PC-3 (cell line): ENCODE measurements at regions not wholly inside any gene's neighbourhood (a gene's known extent, or its start where the extent isn't known, plus 50 kb on each side); places are given as distances from the start of the nearest gene placed in this dataset.

Experiments used
- ATAC-seq: fragments of 200-7000 bp; cut with Tn5 transposase; 2 replicates; pipeline ENCODE4 v1.9.1; 2020; ENCODE audit warnings: mild to moderate bottlenecking, moderate library complexity
- BruUV-seq: library from RNA; stranded (reverse); fragments of 400-500 nt; replicated peaks from 2 replicates; lab custom pipeline; 2021; lab: Mats Ljungman, UMichigan
- CTCF ChIA-PET: fragments of 300-600 bp; sonication (Branson Sonifier 250); formaldehyde crosslinking; loops from one replicate; lab custom pipeline; 2022; ENCODE audit warnings: antibody characterized with exemption; lab: Charles Lee
- POLR2A ChIA-PET: fragments of 300-600 bp; sonication (Branson Sonifier 250); formaldehyde crosslinking; loops from one replicate; lab custom pipeline; 2022; ENCODE audit warnings: antibody characterized with exemption; ENCODE audit not compliant: unreplicated experiment; lab: Charles Lee
- DNase-seq: peaks from one replicate; pipeline ENCODE4 v3.0.0-alpha.2; 2015
- H2AFZ ChIP-seq: fragments of 300-600 bp; sonication (generic); 2 replicates; pipeline ENCODE4 v1.6.0; 2016; ENCODE audit warnings: antibody characterized with exemption, low read length
- H3F3A ChIP-seq: fragments of 300-600 bp; sonication (generic); one replicate; pipeline ENCODE4 v1.6.0; 2017; ENCODE audit warnings: antibody characterized with exemption, low read length, control low read depth, mild to moderate bottlenecking; ENCODE audit not compliant: unreplicated experiment
- H3K27ac ChIP-seq: fragments of 300-600 bp; sonication (generic); 2 replicates; pipeline ENCODE4 v1.5.1; 2016; ENCODE audit warnings: mild to moderate bottlenecking, low read length
- H3K27me3 ChIP-seq: fragments of 300-600 bp; sonication (generic); 2 replicates; pipeline ENCODE4 v1.6.1; 2016; ENCODE audit warnings: low read length, mixed read lengths
- H3K36me3 ChIP-seq: fragments of 300-600 bp; sonication (generic); 2 replicates; pipeline ENCODE4 v1.6.1; 2016; ENCODE audit warnings: low read depth, mixed run types, low read length, mixed read lengths
- H3K4me1 ChIP-seq: fragments of 300-600 bp; sonication (generic); 2 replicates; pipeline ENCODE4 v1.5.1; 2016; ENCODE audit warnings: low read length; ENCODE audit not compliant: insufficient read depth
- H3K4me2 ChIP-seq: fragments of 300-600 bp; sonication (generic); 2 replicates; pipeline ENCODE4 v1.6.0; 2016; ENCODE audit warnings: low read length
- H3K4me3 ChIP-seq: fragments of 300-600 bp; sonication (generic); 2 replicates; pipeline ENCODE4 v1.5.1; 2016; ENCODE audit warnings: mild to moderate bottlenecking, low read length, mixed read lengths
- H3K79me2 ChIP-seq: fragments of 300-600 bp; sonication (generic); 2 replicates; pipeline ENCODE4 v1.6.1; 2017; ENCODE audit warnings: low read length, mixed read lengths
- H3K9ac ChIP-seq: fragments of 300-600 bp; sonication (generic); 2 replicates; pipeline ENCODE4 v1.6.0; 2016; ENCODE audit warnings: mild to moderate bottlenecking, low read length
- H3K9me2 ChIP-seq: fragments of 300-600 bp; sonication (generic); replicated peaks from 2 replicates; pipeline ENCODE4 v1.6.1; 2016; ENCODE audit warnings: mixed run types, low read length, mixed read lengths
- H3K9me3 ChIP-seq: fragments of 300-600 bp; sonication (generic); 2 replicates; pipeline ENCODE4 v1.6.1; 2016; ENCODE audit warnings: low read length, mixed read lengths
- H4K20me1 ChIP-seq: fragments of 300-600 bp; sonication (generic); 2 replicates; pipeline ENCODE4 v1.6.1; 2016; ENCODE audit warnings: low read length, mixed read lengths
- CTCF ChIP-seq: fragments of 300-600 bp; sonication (generic); conservative IDR thresholded peaks from 2 replicates; pipeline ENCODE4 v1.5.1; 2017; ENCODE audit warnings: antibody characterized with exemption, low read depth, mild to moderate bottlenecking, low read length
- EZH2 ChIP-seq: fragments of 300-600 bp; sonication (generic); IDR thresholded peaks from one replicate; pipeline ENCODE4 v1.6.1; 2017; ENCODE audit warnings: antibody characterized with exemption, mild to moderate bottlenecking, low read length; ENCODE audit not compliant: unreplicated experiment
- EZH2phosphoT487 ChIP-seq: fragments of 300-600 bp; sonication (generic); IDR thresholded peaks from 2 replicates; pipeline ENCODE4 v1.6.1; 2018; ENCODE audit warnings: mild to moderate bottlenecking, antibody characterized with exemption, low read length, borderline replicate concordance
- intact Hi-C: fragments of 100-400 bp; cut with micrococcal nuclease; formaldehyde crosslinking; loops from 2 replicates; pipeline ENCODE4 v1.9.0; 2023

- ATAC-seq: no peak
- intact Hi-C loops: no loop called here
- H4K20me1 ChIP-seq: no peaks in the 10 kb centered on the region
- no TSS peak for BruUV-seq
- H3K9me3 ChIP-seq: no peaks in the 10 kb centered on the region
- ChIA-PET CTCF (no interaction called here), POLR2A (no interaction called here)
- TF ChIP-seq CTCF (no peak), EZH2 (no peak), EZH2phosphoT487 (no peak)
- no peak for DNase-seq
- H3K9me2 ChIP-seq: no peaks in the 10 kb centered on the region
- H3K4me1 ChIP-seq: no peaks in the 10 kb centered on the region
- no peaks in the 10 kb centered on the region for H3K79me2 ChIP-seq
- H2AFZ ChIP-seq: no peak overlapping the region
- no peak overlapping the region for H3K27ac ChIP-seq
- H3K9ac ChIP-seq: no peak overlapping the region
- H3K4me2 ChIP-seq: no peak overlapping the region
- H3K4me3 ChIP-seq: no peak overlapping the region
- H3K27me3 ChIP-seq: 0 out of 2 replicates have a peak, but pooled peaks cover 4% of the 10 kb centered on the region
- H3K36me3 ChIP-seq: no peaks in the 10 kb centered on the region
- no peaks in the 10 kb centered on the region for H3F3A ChIP-seq
These were observed 521.2 kb upstream of the GOLIM4 start for GRCh38 chr3:168616915-168617314.

- no peak overlapping the region for H2AFZ ChIP-seq
These were observed 519.8 kb upstream of the GOLIM4 start for GRCh38 chr3:168615493-168616020.

More at GRCh38 chr3:168615493-168616020, 519.8 kb upstream of the GOLIM4 start:
- BruUV-seq: no TSS peak
- Histone ChIP-seq H3K4me2 (no peak overlapping the region), H3F3A (no peaks in the 10 kb centered on the region), H3K79me2 (no peaks in the 10 kb centered on the region), H4K20me1 (no peaks in the 10 kb centered on the region), H3K9ac (no peak overlapping the region), H3K36me3 (no peaks in the 10 kb centered on the region), H3K9me3 (no peaks in the 10 kb centered on the region), H3K4me3 (no peak overlapping the region), H3K27me3 (0 out of 2 replicates have a peak, but pooled peaks cover 4% of the 10 kb centered on the region), H3K27ac (no peak overlapping the region), H3K4me1 (no peaks in the 10 kb centered on the region), H3K9me2 (no peaks in the 10 kb centered on the region)
- DNase-seq (no peak), ATAC-seq (no peak)
- CTCF ChIA-PET: no interaction called here
- TF ChIP-seq EZH2: no peak
- TF ChIP-seq CTCF: no peak
- no peak for TF ChIP-seq EZH2phosphoT487
- POLR2A ChIA-PET: no interaction called here
- intact Hi-C loops: no loop called here
